ENCODE measurements at regions not wholly inside any gene's neighbourhood (a gene's known extent, or its start where the extent isn't known, plus 50 kb on each side); places are given as distances from the start of the nearest gene placed in this dataset.

DNA sequence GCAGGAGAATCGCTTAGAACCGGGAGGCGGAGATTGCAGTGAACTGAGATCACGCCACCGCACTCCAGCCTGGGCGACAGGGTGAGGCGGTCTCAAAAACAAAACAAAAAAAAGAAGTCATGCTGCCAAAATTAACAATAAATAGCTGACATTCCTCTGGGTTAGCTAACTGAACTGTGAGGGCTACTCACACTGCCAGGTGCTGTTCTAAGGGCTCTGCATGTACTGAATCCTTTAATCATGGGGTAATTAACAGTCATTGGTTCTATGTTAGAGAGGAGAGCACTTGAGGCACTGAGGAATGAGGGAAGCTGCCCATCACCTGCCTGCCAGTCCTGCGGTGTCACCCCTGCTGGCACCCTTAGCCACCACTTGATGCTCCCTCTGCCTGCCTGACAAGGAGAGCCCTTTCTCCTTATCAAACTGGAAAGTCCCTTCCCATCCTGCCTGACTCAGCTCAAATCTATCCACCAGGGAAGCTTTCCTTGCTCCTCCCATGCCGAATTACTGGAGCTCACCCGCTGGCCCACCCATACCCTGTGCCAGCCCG, 73.0 kb upstream of the RIOK3 start:
- TF ChIP-seq, protein P1, sequence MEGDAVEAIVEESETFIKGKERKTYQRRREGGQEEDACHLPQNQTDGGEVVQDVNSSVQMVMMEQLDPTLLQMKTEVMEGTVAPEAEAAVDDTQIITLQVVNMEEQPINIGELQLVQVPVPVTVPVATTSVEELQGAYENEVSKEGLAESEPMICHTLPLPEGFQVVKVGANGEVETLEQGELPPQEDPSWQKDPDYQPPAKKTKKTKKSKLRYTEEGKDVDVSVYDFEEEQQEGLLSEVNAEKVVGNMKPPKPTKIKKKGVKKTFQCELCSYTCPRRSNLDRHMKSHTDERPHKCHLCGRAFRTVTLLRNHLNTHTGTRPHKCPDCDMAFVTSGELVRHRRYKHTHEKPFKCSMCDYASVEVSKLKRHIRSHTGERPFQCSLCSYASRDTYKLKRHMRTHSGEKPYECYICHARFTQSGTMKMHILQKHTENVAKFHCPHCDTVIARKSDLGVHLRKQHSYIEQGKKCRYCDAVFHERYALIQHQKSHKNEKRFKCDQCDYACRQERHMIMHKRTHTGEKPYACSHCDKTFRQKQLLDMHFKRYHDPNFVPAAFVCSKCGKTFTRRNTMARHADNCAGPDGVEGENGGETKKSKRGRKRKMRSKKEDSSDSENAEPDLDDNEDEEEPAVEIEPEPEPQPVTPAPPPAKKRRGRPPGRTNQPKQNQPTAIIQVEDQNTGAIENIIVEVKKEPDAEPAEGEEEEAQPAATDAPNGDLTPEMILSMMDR (IDR thresholded peaks at IDR 0.05) = no peak
- no peak for TF ChIP-seq POLR2A (IDR thresholded peaks at IDR 0.05)
